MCF 10A (cell line): ENCODE measurements at regions not wholly inside any gene's neighbourhood (a gene's known extent, or its start where the extent isn't known, plus 50 kb on each side); places are given as distances from the start of the nearest gene placed in this dataset.
A peak's percentile ranks its signal among the peaks of the same experiment; 100 is the strongest.

Source experiments
- BruUV-seq: library from RNA; stranded (reverse); fragments of 400-500 nt; replicated peaks from 2 replicates; lab custom pipeline; 2021; lab: Mats Ljungman, UMichigan
- CTCF ChIA-PET: fragments of 300-600 bp; sonication (Branson Sonifier 250); formaldehyde crosslinking; extraction: SDS; loops from one replicate; lab custom pipeline; 2021; ENCODE audit warnings: antibody characterized with exemption, inconsistent platforms; lab: Yijun Ruan, JAX
- POLR2A ChIA-PET: fragments of 300-600, 350-650 bp; sonication (Branson Sonifier 250); formaldehyde crosslinking; extraction: SDS; loops from one replicate; lab custom pipeline; 2020; ENCODE audit warnings: antibody characterized with exemption, inconsistent platforms; lab: Yijun Ruan, JAX
- DNase-seq: peaks from one replicate; pipeline ENCODE4 v3.0.0-alpha.2; 2018; ENCODE audit not compliant: unreplicated experiment
- H3K27ac Mint-ChIP-seq: one replicate; pipeline ENCODE4 v1.8.0; 2022; ENCODE audit warnings: mild to moderate bottlenecking, low read depth, mixed read lengths; ENCODE audit not compliant: unreplicated experiment
- H3K27me3 Mint-ChIP-seq: one replicate; pipeline ENCODE4 v1.8.0; 2022; ENCODE audit warnings: mixed read lengths; ENCODE audit not compliant: insufficient read depth, unreplicated experiment
- H3K36me3 Mint-ChIP-seq: one replicate; pipeline ENCODE4 v1.8.0; 2022; ENCODE audit warnings: mild to moderate bottlenecking, moderate library complexity, mixed read lengths; ENCODE audit not compliant: insufficient read depth, unreplicated experiment
- H3K4me1 Mint-ChIP-seq: one replicate; pipeline ENCODE4 v1.8.0; 2022; ENCODE audit warnings: mixed read lengths; ENCODE audit not compliant: insufficient read depth, unreplicated experiment
- H3K4me3 Mint-ChIP-seq: one replicate; pipeline ENCODE4 v1.8.0; 2022; ENCODE audit warnings: mild to moderate bottlenecking, moderate library complexity, mixed read lengths; ENCODE audit not compliant: unreplicated experiment
- H3K9me3 Mint-ChIP-seq: one replicate; pipeline ENCODE4 v1.8.0; 2022; ENCODE audit warnings: mixed read lengths; ENCODE audit not compliant: unreplicated experiment
- intact Hi-C: fragments of 100-400 bp; cut with micrococcal nuclease; formaldehyde crosslinking; loops from 2 replicates; pipeline ENCODE4 v1.14.1; 2022
- TF ChIP-seq, protein P1 (sequence below): fragments of 200-600 bp; IDR thresholded peaks from one replicate; pipeline ENCODE4 v1.8.0; 2022; ENCODE audit warnings: antibody characterized with exemption, mild to moderate bottlenecking; ENCODE audit not compliant: unreplicated experiment

DNA sequence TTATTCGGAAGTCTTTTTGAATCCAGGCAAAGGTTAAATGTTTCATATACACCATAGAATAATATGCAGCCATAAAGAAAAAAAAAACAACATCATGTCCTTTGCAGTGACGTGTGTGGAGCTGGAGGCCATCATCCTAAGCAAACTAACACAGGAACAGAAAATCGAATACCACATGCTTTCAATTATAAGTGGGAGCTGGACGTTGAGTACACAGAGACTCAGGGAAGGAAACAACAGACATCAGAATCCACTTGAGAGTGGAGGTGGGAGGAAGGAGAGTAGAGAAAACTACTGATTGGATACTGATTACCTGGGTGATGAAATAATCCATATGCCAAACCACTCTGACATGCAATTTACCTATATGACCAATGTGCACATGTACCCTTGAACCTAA lies 293.4 kb downstream of the KLF6 start:
- H3K27me3 Mint-ChIP-seq: no peaks in the 10 kb centered on the region
- ChIA-PET POLR2A (interaction anchor here (1.0 kb wide), 1 partner anchor 9 kb away, joined by 3 read pairs; no protein-coding TSS in a partner anchor), CTCF (interaction anchor here (1.0 to 1.1 kb wide), 2 partner anchors 26 to 47 kb away, joined by 3 to 4 read pairs; no protein-coding TSS in a partner anchor)
- no peaks in the 10 kb centered on the region for H3K4me1 Mint-ChIP-seq
- H3K36me3 Mint-ChIP-seq: no peaks in the 10 kb centered on the region
- TF ChIP-seq, protein P1, sequence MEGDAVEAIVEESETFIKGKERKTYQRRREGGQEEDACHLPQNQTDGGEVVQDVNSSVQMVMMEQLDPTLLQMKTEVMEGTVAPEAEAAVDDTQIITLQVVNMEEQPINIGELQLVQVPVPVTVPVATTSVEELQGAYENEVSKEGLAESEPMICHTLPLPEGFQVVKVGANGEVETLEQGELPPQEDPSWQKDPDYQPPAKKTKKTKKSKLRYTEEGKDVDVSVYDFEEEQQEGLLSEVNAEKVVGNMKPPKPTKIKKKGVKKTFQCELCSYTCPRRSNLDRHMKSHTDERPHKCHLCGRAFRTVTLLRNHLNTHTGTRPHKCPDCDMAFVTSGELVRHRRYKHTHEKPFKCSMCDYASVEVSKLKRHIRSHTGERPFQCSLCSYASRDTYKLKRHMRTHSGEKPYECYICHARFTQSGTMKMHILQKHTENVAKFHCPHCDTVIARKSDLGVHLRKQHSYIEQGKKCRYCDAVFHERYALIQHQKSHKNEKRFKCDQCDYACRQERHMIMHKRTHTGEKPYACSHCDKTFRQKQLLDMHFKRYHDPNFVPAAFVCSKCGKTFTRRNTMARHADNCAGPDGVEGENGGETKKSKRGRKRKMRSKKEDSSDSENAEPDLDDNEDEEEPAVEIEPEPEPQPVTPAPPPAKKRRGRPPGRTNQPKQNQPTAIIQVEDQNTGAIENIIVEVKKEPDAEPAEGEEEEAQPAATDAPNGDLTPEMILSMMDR: no peak
- H3K4me3 Mint-ChIP-seq: no peak overlapping the region
- H3K9me3 Mint-ChIP-seq: no peaks in the 10 kb centered on the region
- DNase-seq: no peak
- BruUV-seq: no TSS peak
- no peak overlapping the region for H3K27ac Mint-ChIP-seq
- intact Hi-C loops: no loop called here

DNA sequence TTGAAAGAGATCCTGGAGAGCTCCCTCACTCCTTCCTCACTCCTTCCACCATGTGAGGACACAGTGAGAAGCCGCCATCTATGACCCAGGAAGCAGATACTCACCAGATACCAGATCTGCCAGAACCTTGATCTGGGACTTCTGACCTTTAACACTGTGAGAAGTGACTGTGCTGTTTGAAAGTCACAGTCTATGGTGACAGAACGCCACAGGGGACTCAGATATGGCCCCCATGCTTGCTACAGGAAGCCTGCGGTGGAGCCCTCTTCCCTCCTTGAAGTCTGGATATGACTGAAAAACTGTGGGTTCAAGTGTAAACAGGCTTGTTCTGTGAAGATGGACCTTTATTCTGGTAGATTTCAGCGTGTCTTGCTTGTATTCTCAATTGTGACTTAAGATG lies 297.8 kb downstream of the KLF6 start:
- Mint-ChIP-seq H3K4me1 (peaks cover 7% of the 10 kb centered on the region), H3K27ac (no peak overlapping the region), H3K4me3 (no peak overlapping the region), H3K36me3 (peaks cover 6% of the 10 kb centered on the region), H3K9me3 (no peaks in the 10 kb centered on the region), H3K27me3 (no peaks in the 10 kb centered on the region)
- intact Hi-C loops: no loop called here
- ChIA-PET CTCF (interaction anchor here (1.1 kb wide), 1 partner anchor 962 kb away, joined by 3 read pairs; no protein-coding TSS in a partner anchor), POLR2A (interaction anchor here (1.2 to 2.5 kb wide), 5 partner anchors 10 to 277 kb away, joined by 4 to 14 read pairs (median 5); no protein-coding TSS in a partner anchor)
- BruUV-seq: no TSS peak
- DNase-seq: no peak
- TF ChIP-seq, protein P1: no peak

DNA sequence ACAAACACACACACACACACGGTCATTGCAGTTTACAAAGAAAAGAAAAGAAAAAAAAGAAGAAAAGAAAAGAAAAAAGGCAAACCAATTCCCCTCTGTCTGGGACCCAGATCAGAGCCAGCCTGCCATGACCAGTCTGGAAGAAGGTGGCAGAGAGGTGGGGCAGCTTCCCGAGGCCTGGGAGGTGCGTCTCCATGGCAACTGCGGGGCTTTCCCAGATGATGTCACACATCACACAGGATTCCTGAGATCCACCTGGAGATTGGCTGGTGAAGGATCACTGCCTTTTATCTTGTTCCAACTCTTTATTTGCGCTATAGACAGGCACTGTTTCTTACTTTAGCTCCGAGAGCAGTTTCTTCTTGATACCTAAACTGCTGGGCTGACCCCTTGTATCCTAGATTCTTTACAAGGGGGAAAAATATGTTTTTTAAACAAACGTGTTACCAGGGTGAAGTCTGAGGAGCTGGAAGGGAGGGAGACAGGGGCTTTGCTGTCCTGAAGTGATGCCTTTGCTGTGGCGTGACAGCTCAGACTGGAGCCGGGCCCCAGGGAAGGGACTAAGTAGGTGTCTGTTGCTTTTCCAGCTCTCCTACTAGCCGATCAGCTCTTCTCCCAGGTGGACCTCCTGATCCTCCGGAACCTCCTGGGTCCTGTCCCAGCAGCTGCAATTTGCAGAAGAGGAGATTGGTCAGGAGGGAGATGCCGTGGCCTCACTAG lies 298.5 kb downstream of the KLF6 start:
- ChIA-PET CTCF (interaction anchor here (0.6 to 1.1 kb wide), 2 partner anchors 259 to 963 kb away, joined by 3 read pairs; no protein-coding TSS in a partner anchor), POLR2A (interaction anchor here (0.6 to 2.5 kb wide), 8 partner anchors 10 to 297 kb away, joined by 3 to 14 read pairs (median 4); no protein-coding TSS in a partner anchor)
- no peaks in the 10 kb centered on the region for H3K9me3 Mint-ChIP-seq
- TSS peak; percentile 44 for BruUV-seq
- intact Hi-C loops: no loop called here
- TF ChIP-seq, protein P1: no peak
- H3K36me3 Mint-ChIP-seq: peaks cover 6% of the 10 kb centered on the region
- H3K27me3 Mint-ChIP-seq: no peaks in the 10 kb centered on the region
- no peak overlapping the region for H3K4me3 Mint-ChIP-seq
- H3K4me1 Mint-ChIP-seq: peaks cover 15% of the 10 kb centered on the region
- H3K27ac Mint-ChIP-seq: peak overlapping the region; percentile 89
- DNase-seq: peak; percentile 93

DNA sequence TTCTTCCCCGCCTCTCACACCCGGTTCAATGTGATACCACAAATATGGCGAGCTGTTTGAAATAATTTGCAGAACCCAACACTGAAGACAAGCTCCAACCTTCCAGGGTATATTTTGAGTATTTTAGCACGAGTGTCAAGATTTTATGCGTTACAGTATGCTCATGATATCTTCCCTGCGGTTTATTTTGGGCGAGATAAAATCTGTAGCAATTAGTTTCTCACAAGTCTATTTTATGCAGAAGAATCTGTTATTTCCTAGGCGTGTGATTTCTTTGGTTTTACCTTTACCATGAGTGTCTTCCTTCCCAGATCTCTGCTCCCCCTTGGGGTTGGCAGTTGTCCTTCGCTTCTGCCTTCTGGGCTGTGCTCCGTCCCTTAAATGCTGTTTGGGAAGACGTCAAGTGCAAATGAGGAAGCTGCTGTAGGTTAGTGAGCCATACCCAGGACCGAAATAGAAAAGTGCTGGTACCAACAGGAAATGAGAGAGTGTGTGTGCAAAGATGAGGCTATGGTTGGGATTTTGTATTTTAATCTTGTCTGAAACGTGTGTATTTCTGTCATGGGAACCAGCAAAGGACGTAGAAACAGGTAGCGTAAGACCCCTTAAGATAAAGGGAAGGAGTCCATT lies 299.8 kb downstream of the KLF6 start:
- H3K27ac Mint-ChIP-seq: no peak overlapping the region
- no peaks in the 10 kb centered on the region for H3K9me3 Mint-ChIP-seq
- TF ChIP-seq, protein P1: no peak
- no peak overlapping the region for H3K4me3 Mint-ChIP-seq
- H3K4me1 Mint-ChIP-seq: peaks cover 16% of the 10 kb centered on the region
- peaks cover 6% of the 10 kb centered on the region for H3K36me3 Mint-ChIP-seq
- no TSS peak for BruUV-seq
- intact Hi-C loops: no loop called here
- POLR2A ChIA-PET: interaction anchor here (0.8 to 4.6 kb wide), 2 partner anchors 12 to 17 kb away, joined by 3 to 33 read pairs; no protein-coding TSS in a partner anchor
- DNase-seq: no peak
- no peaks in the 10 kb centered on the region for H3K27me3 Mint-ChIP-seq
- CTCF ChIA-PET: interaction anchor here (0.6 kb wide), 1 partner anchor 252 kb away, joined by 3 read pairs; no protein-coding TSS in a partner anchor
